ENCODE measurements at regions not wholly inside any gene's neighbourhood (a gene's known extent, or its start where the extent isn't known, plus 50 kb on each side); places are given as distances from the start of the nearest gene placed in this dataset.

DNA sequence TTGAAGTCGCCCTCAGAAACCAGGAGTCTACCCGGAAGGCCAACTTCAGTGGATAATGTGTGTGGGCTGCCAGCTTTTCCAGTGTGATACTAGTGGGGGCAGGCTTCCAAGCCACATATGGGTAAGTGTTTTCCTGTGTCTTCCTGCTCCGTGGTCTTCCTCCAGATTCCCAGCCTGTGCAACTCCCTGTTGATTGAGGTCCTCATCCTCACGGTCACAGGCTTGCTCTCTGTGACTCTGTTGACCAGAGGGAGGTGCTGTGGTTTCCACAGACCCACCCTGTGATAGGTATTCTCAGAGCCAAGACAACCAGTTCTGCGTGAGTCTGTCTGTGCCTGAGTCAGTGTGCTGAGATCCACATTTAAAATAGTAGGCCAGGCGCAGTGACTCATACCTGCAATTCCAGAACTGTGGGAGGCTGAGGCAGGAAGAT lies 388.0 kb upstream of the IRX2 start:
- Histone ChIP-seq H4K20me1 (ENCODE audit: control insufficient read depth, insufficient read depth) (no peaks in the 10 kb centered on the region), H3K9ac (ENCODE audit: control insufficient read depth, insufficient read depth, low read length) (no peak overlapping the region), H3K4me1 (ENCODE audit: control insufficient read depth, insufficient read depth, low read length) (no peaks in the 10 kb centered on the region), H3K4me3 (no peak overlapping the region), H3K27me3 (replicated peaks in 1 of 2; ENCODE audit: control insufficient read depth in 2 of 2, insufficient read depth in 2 of 2, low read length in 1 of 2) (no peaks in the 10 kb centered on the region), H3K79me2 (ENCODE audit: control insufficient read depth, insufficient read depth, low read length) (no peaks in the 10 kb centered on the region), H3K9me3 (replicated peaks; ENCODE audit: control insufficient read depth, insufficient read depth, low read length) (no peaks in the 10 kb centered on the region; the same call in 2 of the 3 replicates), H2AFZ (ENCODE audit: control insufficient read depth, low read depth, low read length) (no peak overlapping the region), H3K4me2 (ENCODE audit: control insufficient read depth, insufficient read depth) (no peak overlapping the region), H3K36me3 (ENCODE audit: control insufficient read depth in 2 of 2, insufficient read depth in 2 of 2, low read length in 1 of 2) (no peaks in the 10 kb centered on the region), H3K27ac (ENCODE audit: control insufficient read depth, insufficient read depth) (no peak overlapping the region)
- in situ Hi-C loops (cut with MboI) = no loop called here
- RAD21 ChIA-PET (ENCODE audit: unreplicated experiment) = no interaction called here
- no TSS peak for BruUV-seq (replicated peaks)
- DNase-seq (ENCODE audit: low read depth, low spot score) (no peak), FAIRE-seq (no peak), ATAC-seq (no peak)
- CTCF ChIA-PET = no interaction called here
- intact Hi-C loops (cut with micrococcal nuclease; ENCODE audit: unreplicated experiment) = no loop called here
- WGBS (ENCODE audit: insufficient coverage, insufficient replicate concordance, low lambda C conversion rate, missing lambda C conversion rate) = 3% methylated on average over 6 of the region's 6 CpGs
- SMC1A ChIA-PET (ENCODE audit: uncharacterized antibody, unreplicated experiment) = no interaction called here
- POLR2A ChIA-PET = no interaction called here
- TF ChIP-seq MEF2B (IDR thresholded peaks at IDR 0.05; ENCODE audit: partially characterized antibody, poor library complexity, severe bottlenecking) = no peak
- no peak for TF ChIP-seq IKZF1 (conservative IDR thresholded peaks at IDR 0.05)
- TF ChIP-seq ZNF207 (IDR thresholded peaks at IDR 0.05; ENCODE audit: borderline replicate concordance) = no peak
- no peak for TF ChIP-seq TCF7 (IDR thresholded peaks at IDR 0.05; ENCODE audit: borderline replicate concordance)
- TF ChIP-seq CHD4 (IDR thresholded peaks at IDR 0.05) = no peak
- no peak for TF ChIP-seq SRF (IDR thresholded peaks at IDR 0.05; ENCODE audit: low read depth in 2 of 2, low read length in 2 of 2)
- no peak for TF ChIP-seq NFYA (IDR thresholded peaks at IDR 0.05; ENCODE audit: borderline replicate concordance, low read depth, low read length)
- no peak for TF ChIP-seq NFYB (IDR thresholded peaks at IDR 0.05; ENCODE audit: insufficient read depth, low read depth, low read length)
- TF ChIP-seq, protein P1, sequence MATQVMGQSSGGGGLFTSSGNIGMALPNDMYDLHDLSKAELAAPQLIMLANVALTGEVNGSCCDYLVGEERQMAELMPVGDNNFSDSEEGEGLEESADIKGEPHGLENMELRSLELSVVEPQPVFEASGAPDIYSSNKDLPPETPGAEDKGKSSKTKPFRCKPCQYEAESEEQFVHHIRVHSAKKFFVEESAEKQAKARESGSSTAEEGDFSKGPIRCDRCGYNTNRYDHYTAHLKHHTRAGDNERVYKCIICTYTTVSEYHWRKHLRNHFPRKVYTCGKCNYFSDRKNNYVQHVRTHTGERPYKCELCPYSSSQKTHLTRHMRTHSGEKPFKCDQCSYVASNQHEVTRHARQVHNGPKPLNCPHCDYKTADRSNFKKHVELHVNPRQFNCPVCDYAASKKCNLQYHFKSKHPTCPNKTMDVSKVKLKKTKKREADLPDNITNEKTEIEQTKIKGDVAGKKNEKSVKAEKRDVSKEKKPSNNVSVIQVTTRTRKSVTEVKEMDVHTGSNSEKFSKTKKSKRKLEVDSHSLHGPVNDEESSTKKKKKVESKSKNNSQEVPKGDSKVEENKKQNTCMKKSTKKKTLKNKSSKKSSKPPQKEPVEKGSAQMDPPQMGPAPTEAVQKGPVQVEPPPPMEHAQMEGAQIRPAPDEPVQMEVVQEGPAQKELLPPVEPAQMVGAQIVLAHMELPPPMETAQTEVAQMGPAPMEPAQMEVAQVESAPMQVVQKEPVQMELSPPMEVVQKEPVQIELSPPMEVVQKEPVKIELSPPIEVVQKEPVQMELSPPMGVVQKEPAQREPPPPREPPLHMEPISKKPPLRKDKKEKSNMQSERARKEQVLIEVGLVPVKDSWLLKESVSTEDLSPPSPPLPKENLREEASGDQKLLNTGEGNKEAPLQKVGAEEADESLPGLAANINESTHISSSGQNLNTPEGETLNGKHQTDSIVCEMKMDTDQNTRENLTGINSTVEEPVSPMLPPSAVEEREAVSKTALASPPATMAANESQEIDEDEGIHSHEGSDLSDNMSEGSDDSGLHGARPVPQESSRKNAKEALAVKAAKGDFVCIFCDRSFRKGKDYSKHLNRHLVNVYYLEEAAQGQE (IDR thresholded peaks at IDR 0.05; ENCODE audit: low read depth, low read length) = no peak
- no peak for TF ChIP-seq SREBF2 (IDR thresholded peaks at IDR 0.05; ENCODE audit: low read length)
- no peak for TF ChIP-seq RAD51 (IDR thresholded peaks at IDR 0.05)
- no peak for TF ChIP-seq RUNX3 (IDR thresholded peaks at IDR 0.05; ENCODE audit: low read length)
- no peak for TF ChIP-seq ZNF384 (IDR thresholded peaks at IDR 0.05; ENCODE audit: borderline replicate concordance, low read depth, low read length)
- TF ChIP-seq YBX1 (IDR thresholded peaks at IDR 0.05) = no peak
- TF ChIP-seq, protein P2, sequence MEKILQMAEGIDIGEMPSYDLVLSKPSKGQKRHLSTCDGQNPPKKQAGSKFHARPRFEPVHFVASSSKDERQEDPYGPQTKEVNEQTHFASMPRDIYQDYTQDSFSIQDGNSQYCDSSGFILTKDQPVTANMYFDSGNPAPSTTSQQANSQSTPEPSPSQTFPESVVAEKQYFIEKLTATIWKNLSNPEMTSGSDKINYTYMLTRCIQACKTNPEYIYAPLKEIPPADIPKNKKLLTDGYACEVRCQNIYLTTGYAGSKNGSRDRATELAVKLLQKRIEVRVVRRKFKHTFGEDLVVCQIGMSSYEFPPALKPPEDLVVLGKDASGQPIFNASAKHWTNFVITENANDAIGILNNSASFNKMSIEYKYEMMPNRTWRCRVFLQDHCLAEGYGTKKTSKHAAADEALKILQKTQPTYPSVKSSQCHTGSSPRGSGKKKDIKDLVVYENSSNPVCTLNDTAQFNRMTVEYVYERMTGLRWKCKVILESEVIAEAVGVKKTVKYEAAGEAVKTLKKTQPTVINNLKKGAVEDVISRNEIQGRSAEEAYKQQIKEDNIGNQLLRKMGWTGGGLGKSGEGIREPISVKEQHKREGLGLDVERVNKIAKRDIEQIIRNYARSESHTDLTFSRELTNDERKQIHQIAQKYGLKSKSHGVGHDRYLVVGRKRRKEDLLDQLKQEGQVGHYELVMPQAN (conservative IDR thresholded peaks at IDR 0.05) = no peak
- no peak for TF ChIP-seq RFX5 (IDR thresholded peaks at IDR 0.05; ENCODE audit: low read depth, low read length)
- TF ChIP-seq, protein P3, sequence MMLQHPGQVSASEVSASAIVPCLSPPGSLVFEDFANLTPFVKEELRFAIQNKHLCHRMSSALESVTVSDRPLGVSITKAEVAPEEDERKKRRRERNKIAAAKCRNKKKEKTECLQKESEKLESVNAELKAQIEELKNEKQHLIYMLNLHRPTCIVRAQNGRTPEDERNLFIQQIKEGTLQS (IDR thresholded peaks at IDR 0.05; ENCODE audit: borderline replicate concordance, extremely low read depth, low read depth, low read length) = no peak
